Upper lobe of left lung (tissue), 6 donors: ENCODE measurements at regions not wholly inside any gene's neighbourhood (a gene's known extent, or its start where the extent isn't known, plus 50 kb on each side); places are given as distances from the start of the nearest gene placed in this dataset.

Experiments
- ATAC-seq, 2 donors: fragments of 200-7000 bp; cut with Tn5 transposase; one replicate each; pipeline ENCODE4 v1.9.1; 2022; ENCODE audit warnings: mild to moderate bottlenecking in 2 of 2, moderate library complexity in 2 of 2; ENCODE audit not compliant: low FRiP score in 2 of 2
- DNase-seq, 2 donors: peaks; one replicate each; pipeline ENCODE4 v3.0.0-alpha.2; 2019 to 2020
- H3K27ac ChIP-seq, 4 donors: fragments of 200-600 bp; sonication (generic); one replicate each; pipeline ENCODE4 v1.5.1; 2016 to 2019
- H3K27me3 ChIP-seq, 4 donors: fragments of 200-600 bp; sonication (generic); one replicate each; pipeline ENCODE4 v1.5.1; 2017 to 2019
- H3K36me3 ChIP-seq, 4 donors: fragments of 200-600 bp; sonication (generic); one replicate each; pipeline ENCODE4 v1.5.1; 2016 to 2019
- H3K4me1 ChIP-seq, 4 donors: fragments of 200-600 bp; sonication (generic); one replicate each; pipeline ENCODE4 v1.5.1; 2018 to 2019
- H3K4me3 ChIP-seq, 4 donors: fragments of 200-600 bp; sonication (generic); one replicate each; pipeline ENCODE4 v1.5.1; 2017 to 2019; ENCODE audit warnings: mild to moderate bottlenecking in 2 of 4, moderate library complexity in 1 of 4
- H3K9me3 ChIP-seq, 4 donors: fragments of 200-600 bp; sonication (generic); one replicate each; pipeline ENCODE4 v1.5.1; 2018 to 2019
- CTCF ChIP-seq, 6 experiments: fragments of 450-650 bp in 4 of 6; fragments of 200-600 bp in 2 of 6; sonication (generic) in 2 of 6; IDR thresholded peaks; one replicate each; pipeline ENCODE4 v1.5.1; 2016 to 2019; ENCODE audit warnings: antibody characterized with exemption in 6 of 6
- EP300 ChIP-seq, 4 donors: sonication (generic); formaldehyde crosslinking; IDR thresholded peaks; one replicate each; pipeline ENCODE4 v1.5.1; 2017; ENCODE audit warnings: antibody characterized with exemption in 4 of 4, control low read depth in 2 of 4
- POLR2A ChIP-seq, 4 donors: fragments of 450-650 bp; IDR thresholded peaks; one replicate each; pipeline ENCODE4 v1.5.1; 2016 to 2017; ENCODE audit warnings: antibody characterized with exemption in 4 of 4, mild to moderate bottlenecking in 2 of 4
- POLR2AphosphoS5 ChIP-seq, 2 donors: sonication (generic); formaldehyde crosslinking; IDR thresholded peaks; one replicate each; pipeline ENCODE4 v1.5.1; 2017; ENCODE audit warnings: antibody characterized with exemption in 2 of 2
- WGBS, 2 donors: methylation state at CpG; one replicate each; pipeline ENCODE4 v1.1.5; 2017 to 2018; 5-methylcytosine and 5-hydroxymethylcytosine counted together
- donor health status: DM: no; HTN: no; CAD: no; lungs with moderate emphysema.
- donor health status: DM: no; HTN: yes; CAD: no; lungs with severe emphysema.

- no peaks in the 10 kb centered on the region for H3K9me3 ChIP-seq
- H3K27me3 ChIP-seq: no peaks in the 10 kb centered on the region
- TF ChIP-seq POLR2AphosphoS5 (IDR thresholded peaks at IDR 0.05) (no peak), POLR2A (IDR thresholded peaks at IDR 0.05) (no peak), CTCF (IDR thresholded peaks at IDR 0.05) (no peak), EP300 (IDR thresholded peaks at IDR 0.05) (no peak)
- DNase-seq (no peak), ATAC-seq (no peak)
- H3K27ac ChIP-seq: no peak overlapping the region
- no peak overlapping the region for H3K4me3 ChIP-seq
- H3K4me1 ChIP-seq: no peaks in the 10 kb centered on the region
- no peaks in the 10 kb centered on the region for H3K36me3 ChIP-seq
Measured at GRCh38 chr9:31089549-31090221, 1294.8 kb upstream of the ACO1 start.

DNA sequence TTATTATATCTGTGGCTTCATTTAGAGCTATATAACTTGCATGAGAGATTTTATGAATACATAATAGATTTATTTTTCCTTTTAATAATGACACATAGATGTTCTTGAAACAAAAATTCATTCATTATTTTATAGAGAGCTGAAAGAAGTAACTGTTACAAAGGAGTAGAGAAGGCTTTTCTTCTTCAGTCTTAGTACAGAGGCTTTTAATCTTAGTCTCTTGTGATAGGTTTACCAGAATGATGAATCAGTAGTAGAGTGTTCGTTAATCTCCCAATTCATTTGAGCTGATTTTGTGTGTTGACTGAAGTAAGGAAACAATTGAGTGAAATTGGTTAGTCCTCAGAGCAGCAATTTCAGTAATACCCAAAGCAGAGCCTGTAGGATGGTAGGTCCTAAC is 1284.1 kb upstream of the ACO1 start:
- ATAC-seq (no peak), DNase-seq (no peak)
- Histone ChIP-seq H3K4me1 (no peaks in the 10 kb centered on the region), H3K36me3 (no peaks in the 10 kb centered on the region), H3K9me3 (no peaks in the 10 kb centered on the region), H3K27ac (no peak overlapping the region), H3K27me3 (no peaks in the 10 kb centered on the region), H3K4me3 (no peak overlapping the region)
- WGBS, 2 donors: 91 to 94% methylated on average over 1 of the region's 1 CpG
- no peak for TF ChIP-seq EP300 (IDR thresholded peaks at IDR 0.05)
- no peak for TF ChIP-seq POLR2AphosphoS5 (IDR thresholded peaks at IDR 0.05)
- no peak for TF ChIP-seq CTCF (IDR thresholded peaks at IDR 0.05)

GRCh38 chr9:31103836-31104235 is 1280.6 kb upstream of the ACO1 start:
- no peak for DNase-seq

DNA sequence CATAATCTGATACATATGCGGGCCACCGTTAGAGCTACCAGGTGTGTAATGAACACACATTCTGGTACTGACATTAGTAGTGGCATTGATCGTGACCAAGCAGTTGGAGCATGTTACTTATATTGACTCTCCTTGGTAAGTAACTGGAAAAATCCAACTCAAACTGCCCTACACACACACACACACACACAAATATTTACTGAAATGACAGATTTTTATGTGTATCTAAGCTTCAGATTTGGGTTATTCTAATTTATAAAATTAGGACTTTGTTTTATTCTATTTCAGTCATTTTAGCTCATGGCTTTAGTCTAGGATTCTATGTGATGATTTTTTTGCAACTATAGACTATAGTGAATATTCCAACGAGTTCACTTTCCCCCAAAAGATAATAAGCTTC is 1280.2 kb upstream of the ACO1 start:
- DNase-seq (no peak), ATAC-seq (no peak)
- Histone ChIP-seq H3K36me3 (no peaks in the 10 kb centered on the region), H3K4me3 (no peak overlapping the region), H3K9me3 (no peaks in the 10 kb centered on the region), H3K27me3 (no peaks in the 10 kb centered on the region), H3K4me1 (no peaks in the 10 kb centered on the region), H3K27ac (no peak overlapping the region)
- TF ChIP-seq POLR2A (IDR thresholded peaks at IDR 0.05) (no peak), POLR2AphosphoS5 (IDR thresholded peaks at IDR 0.05) (no peak), CTCF (IDR thresholded peaks at IDR 0.05) (no peak), EP300 (IDR thresholded peaks at IDR 0.05) (no peak)
- WGBS, 2 donors: 66 to 70% methylated on average over 4 of the region's 4 CpGs

More at GRCh38 chr9:31103836-31104235, 1280.6 kb upstream of the ACO1 start:
- TF ChIP-seq POLR2A (IDR thresholded peaks at IDR 0.05) (no peak), CTCF (IDR thresholded peaks at IDR 0.05) (no peak), POLR2AphosphoS5 (IDR thresholded peaks at IDR 0.05) (no peak), EP300 (IDR thresholded peaks at IDR 0.05) (no peak)
- ATAC-seq: no peak
- H3K9me3 ChIP-seq: no peaks in the 10 kb centered on the region
- no peak overlapping the region for H3K27ac ChIP-seq
- H3K36me3 ChIP-seq: no peaks in the 10 kb centered on the region
- H3K27me3 ChIP-seq: no peaks in the 10 kb centered on the region
- no peak overlapping the region for H3K4me3 ChIP-seq
- no peaks in the 10 kb centered on the region for H3K4me1 ChIP-seq

DNA sequence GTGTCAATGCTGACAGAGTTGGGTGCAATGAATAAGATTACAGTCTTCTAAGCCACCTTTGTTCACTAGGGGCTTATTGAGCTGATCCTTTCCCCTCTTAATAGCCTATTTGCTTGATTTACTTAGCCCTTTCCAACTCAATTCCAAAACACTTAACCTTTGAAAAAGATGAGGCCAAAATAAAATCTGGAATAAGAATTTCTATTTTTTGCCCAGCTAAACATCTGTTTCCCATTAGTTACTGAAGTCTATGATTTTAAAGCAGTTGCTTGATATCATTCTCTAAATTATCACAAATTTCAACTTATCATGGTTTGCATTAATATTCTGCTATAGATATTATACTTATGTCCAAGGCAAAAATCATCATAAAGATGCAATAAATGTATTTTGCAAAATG is 1272.0 kb upstream of the ACO1 start:
- TF ChIP-seq EP300 (IDR thresholded peaks at IDR 0.05) (no peak), POLR2AphosphoS5 (IDR thresholded peaks at IDR 0.05) (no peak), CTCF (IDR thresholded peaks at IDR 0.05) (no peak), POLR2A (IDR thresholded peaks at IDR 0.05) (no peak)
- Histone ChIP-seq H3K36me3 (no peaks in the 10 kb centered on the region), H3K27me3 (no peaks in the 10 kb centered on the region), H3K9me3 (no peaks in the 10 kb centered on the region), H3K4me1 (no peaks in the 10 kb centered on the region), H3K4me3 (no peak overlapping the region), H3K27ac (no peak overlapping the region)
- DNase-seq (no peak), ATAC-seq (no peak)
